ENCODE measurements at regions not wholly inside any gene's neighbourhood (a gene's known extent, or its start where the extent isn't known, plus 50 kb on each side); places are given as distances from the start of the nearest gene placed in this dataset.
A peak's percentile ranks its signal among the peaks of the same experiment; 100 is the strongest.

GRCh38 chr2:204239411-204240165 lies 303.0 kb downstream of the ICOS start:
- no peak for DNase-seq

DNA sequence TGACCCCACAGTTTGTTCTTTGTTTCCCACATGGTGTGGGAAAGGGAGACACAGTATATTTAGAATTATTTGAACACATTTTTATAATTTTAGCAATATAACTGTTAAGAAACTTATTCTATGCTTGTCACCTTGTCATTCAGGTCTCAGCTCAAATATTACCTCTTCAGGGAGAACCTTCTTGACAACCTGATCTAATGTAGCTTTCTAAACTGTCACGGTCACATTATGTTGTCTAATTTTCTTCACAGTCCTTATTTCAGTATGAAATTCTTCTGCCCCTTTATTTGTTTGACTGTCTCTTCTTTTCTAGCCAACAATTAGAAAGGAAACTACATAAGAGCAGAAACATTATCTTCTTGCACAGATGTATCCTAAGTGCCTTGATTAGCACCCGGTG lies 304.3 kb upstream of the PARD3B start:
- DNase-seq: no peak

DNA sequence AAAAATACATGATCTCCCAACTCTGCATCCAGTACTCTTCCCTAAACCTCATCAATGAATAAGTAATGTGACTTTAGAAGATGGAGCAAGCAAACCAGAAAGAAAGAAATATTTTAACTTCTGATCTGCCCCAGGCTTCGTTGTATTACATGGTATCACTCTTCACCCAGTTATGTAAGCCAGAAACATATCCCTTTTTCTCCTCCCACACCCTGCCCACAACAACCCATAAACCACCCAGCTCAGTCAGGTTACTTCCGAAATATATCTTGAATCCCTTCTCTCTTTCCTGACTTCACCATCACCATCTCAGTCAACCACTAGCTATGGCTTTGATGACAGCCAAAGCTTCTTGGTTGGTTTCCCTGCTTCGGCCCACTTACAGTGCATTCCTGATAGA lies 295.8 kb upstream of the PARD3B start:
- no peak for DNase-seq

GRCh38 chr2:204250692-204251091 lies 294.6 kb upstream of the PARD3B start:
- no peak for DNase-seq

GRCh38 chr2:204251158-204251997 lies 293.9 kb upstream of the PARD3B start:
- DNase-seq: no peak

DNA sequence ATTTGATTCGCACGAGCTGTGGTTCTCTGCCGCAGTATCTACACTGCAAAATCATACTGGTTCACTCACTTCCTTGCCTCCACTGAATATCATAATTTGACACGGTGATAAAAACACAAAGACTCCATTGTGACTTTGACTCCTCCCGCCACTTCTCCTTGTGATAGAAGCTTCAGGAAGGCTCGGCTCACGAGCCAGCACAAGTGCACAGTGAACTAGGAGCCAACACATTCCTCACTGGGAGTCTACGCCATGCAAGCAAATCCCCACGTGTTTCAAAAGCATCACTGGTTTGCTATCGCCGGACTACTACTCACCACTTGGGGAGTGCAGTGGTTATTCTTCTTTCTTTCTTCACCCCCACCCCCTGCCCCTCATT lies 293.3 kb upstream of the PARD3B start:
- no peak for DNase-seq

DNA sequence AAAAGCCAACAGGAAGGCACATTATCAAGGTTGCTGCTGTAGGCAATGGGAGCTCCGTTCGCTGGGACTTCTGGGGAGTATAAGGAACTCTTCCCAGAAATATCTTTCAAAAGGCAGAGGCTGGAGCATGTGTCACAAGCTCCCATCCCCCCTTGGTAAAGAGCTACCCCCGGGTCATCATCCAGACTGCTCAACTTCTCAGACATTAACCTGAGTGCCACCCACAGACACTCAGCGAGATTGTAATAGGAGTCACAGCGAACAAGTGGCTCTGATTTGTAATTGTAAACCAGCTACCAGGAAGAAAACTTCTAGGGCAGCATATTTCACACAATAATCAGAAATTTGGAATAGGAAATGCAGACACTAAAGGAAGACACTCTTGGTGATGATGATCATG lies 290.2 kb upstream of the PARD3B start:
- no peak for DNase-seq

- no peak for DNase-seq
Observed at GRCh38 chr2:204255526-204255925, 289.7 kb upstream of the PARD3B start.

DNA sequence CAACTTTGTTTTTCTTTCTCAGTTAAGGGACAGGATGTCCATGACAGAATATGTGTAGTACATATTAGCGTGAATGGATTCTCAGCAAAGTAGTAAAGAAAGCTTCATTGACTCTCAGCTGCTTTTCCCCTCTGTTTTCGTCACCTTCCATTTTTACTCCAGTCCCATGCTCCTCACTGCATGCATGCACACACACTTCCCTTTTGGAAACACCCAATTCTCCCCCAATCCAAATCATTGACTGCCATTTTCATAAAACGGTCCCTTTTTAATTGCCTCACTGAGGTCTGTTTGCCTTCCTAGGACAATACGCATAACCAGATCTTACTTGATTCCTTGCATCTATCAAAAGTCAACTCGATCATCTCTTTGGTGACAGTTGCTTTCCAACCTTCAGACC lies 287.5 kb upstream of the PARD3B start:
- no peak for DNase-seq

GRCh38 chr2:204258890-204259289 lies 286.4 kb upstream of the PARD3B start:
- DNase-seq: no peak

- DNase-seq: peak; percentile 95
Observed at GRCh38 chr2:204260162-204260877, 285.0 kb upstream of the PARD3B start.

DNA sequence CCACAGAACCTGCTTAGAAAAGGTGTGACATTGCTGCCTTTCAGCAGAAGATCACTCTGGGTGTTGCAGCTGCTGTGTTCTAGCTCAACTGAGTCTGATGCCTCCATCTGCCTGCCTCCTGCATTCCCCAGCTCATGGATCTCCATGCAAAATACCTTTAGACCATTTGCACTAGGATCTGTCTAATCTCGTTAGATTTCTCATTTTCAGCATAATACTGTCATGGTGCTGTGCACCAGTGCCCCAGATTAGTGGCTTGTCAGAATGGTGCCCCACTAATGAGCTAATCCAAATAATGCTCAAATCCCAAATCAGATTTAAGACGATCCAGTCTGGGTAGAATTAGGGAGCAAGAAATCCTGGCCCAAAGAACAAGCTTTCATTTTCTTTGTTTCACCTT lies 284.4 kb upstream of the PARD3B start:
- DNase-seq: peak; percentile 86

GRCh38 chr2:204261846-204262245 lies 283.4 kb upstream of the PARD3B start:
- no peak for DNase-seq

- peak; percentile 93 for DNase-seq
Observed at GRCh38 chr2:204264085-204264553, 281.2 kb upstream of the PARD3B start.

DNA sequence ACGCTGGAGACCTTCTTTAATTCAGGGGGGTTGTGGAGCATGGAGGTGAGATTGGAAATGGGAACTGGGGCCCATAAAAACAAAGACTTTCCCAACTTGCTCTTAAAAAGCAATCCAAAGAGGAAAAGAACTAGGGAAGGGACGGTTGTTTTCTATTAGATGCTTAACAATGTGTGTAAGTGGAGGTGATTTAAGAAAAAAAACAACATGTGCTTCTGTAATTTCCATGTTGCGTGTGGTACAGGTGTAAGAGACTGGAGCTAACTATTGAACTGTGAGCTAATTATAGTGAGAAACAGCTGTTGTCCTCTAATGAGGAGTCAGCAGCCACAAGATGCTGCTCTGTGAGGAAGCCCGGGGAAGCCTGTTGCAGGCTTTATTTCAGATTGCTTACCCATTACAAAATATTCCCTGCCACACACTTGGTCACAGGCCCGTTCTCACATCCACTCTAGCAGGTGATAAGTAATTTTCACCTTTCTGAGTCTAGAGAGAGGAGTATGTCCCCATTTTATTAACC lies 280.6 kb upstream of the PARD3B start:
- DNase-seq: peak; percentile 78

DNA sequence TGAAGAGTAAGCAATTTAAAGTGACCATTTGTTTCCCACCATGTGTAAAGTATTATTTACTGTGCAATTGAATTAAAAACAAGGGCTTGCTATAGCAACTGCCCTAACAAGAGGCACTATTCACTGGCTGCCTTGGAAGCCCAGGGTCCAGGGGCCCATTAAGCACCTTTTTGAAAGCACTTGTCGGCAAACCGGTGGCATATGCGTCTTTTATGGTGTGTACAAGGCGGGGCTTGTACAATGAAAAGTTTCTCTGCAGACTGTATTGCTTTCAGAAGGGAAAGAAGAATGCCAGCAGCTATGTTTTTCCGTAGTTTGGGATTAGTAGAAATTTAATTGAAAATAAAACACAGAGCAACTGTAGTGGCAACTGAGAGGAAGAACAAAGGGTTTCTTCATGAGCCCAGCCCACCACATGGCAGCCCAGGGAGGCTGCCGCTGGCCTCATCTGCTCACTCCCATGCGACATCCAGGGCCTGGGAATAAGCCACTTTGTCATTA lies 279.5 kb upstream of the PARD3B start:
- DNase-seq: no peak

DNA sequence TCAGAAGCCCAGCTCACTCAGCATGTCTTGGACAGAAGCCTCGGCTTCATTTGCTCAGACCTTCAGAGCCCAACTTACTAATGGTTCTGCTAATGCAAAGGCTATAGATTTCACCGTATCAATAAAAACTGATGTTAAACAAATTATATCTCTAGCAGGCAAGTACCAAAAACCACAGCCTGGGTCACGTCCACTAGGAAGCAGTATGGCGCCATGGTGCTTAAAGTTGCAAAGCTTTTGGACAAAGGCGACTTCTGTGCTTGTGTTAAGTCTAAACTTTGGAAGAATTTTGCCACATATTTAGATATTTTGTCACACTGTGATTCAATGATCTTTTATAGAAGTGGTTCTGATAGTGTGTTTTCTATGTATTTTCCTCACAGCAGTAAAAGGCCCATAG lies 276.8 kb upstream of the PARD3B start:
- no peak for DNase-seq

GRCh38 chr2:204268971-204269370 lies 276.3 kb upstream of the PARD3B start:
- DNase-seq: no peak

- no peak for DNase-seq
Observed at GRCh38 chr2:204272089-204272488, 273.2 kb upstream of the PARD3B start.

DNA sequence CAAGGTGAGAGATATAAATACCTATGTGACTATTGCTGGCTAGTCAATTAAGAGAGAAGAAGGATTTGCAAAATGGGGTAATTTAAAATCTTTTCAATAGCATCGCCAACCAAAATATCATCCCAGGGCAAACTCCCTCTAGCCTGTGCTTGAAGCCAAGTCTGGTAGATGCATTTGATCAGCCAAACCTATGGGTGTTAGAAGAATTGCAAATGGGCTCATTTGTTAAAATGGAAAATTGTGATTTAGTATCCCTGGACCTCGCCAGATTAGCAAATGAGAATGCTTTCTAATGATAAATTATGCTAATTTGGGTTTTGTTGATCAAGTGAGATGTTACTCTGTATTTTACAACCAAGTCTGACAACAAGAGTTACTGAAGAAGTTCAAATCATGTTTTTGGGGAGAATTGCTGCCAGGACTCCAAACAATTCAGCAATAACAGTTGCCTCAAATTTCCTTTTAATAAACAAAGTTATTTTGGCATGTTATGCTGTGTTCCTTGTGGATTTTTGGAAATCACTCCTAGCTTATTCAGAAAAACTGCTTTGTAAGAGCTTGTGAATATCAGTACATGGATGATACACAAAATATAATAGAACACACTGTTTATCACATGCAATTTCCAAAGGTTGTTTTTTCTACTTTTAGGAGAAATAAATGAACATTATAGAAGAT lies 272.5 kb upstream of the PARD3B start:
- no peak for DNase-seq

- no peak for DNase-seq
Observed at GRCh38 chr2:204274429-204274828, 270.8 kb upstream of the PARD3B start.

DNA sequence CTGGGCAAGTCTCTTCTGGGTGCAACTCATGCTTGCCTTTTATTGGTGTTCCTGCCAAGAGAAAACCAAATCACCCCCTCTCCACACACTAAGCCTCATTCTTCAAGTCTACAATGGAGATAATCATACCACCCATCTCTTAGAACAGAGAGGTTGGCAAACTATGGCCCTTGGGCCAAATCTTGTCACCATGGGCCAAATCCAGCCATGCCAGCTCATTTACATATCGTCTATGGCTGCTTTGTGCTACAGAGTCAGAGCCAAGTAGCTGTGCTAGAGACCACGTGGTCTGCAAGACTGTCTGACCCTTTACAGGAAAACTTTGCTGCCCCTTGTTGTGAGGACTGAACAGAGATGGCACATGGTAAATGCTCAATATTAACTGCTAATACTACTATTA lies 270.3 kb upstream of the PARD3B start:
- no peak for DNase-seq

GRCh38 chr2:204277226-204277625 lies 268.0 kb upstream of the PARD3B start:
- no peak for DNase-seq
